ENCODE measurements at regions not wholly inside any gene's neighbourhood (a gene's known extent, or its start where the extent isn't known, plus 50 kb on each side); places are given as distances from the start of the nearest gene placed in this dataset.
"Not testable (repeated sequence)": the region's sequence is repeated elsewhere in the genome, so short reads cannot be mapped to it uniquely, and the experiment has no call there.

DNA sequence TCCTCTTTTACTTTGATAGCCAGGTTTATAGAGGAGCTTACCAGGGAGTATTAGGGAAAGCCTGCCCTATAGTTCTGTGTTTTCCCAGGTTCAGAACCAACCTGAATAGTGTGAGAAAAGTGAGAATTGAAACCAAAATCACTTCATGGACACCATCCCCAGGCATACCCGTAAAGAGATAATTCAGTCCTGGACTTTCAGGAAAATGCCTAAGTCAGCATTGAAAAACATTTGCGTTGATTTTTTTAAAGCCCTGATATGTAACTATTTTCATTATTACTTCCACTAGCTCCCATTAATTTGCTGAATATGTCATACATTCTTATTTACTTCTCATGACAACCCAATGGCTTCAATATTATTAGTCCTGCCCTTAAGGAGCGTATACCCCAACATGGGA is 77.4 kb upstream of the TCF21 start:
- Histone ChIP-seq H3K36me3 (ENCODE audit: control insufficient read depth in 2 of 2, insufficient read depth in 1 of 2, low read length in 2 of 2) (no peaks in the 10 kb centered on the region), H3K4me1 (ENCODE audit: control insufficient read depth, insufficient read depth, low read length) (no peaks in the 10 kb centered on the region), H3K9me3 (ENCODE audit: control insufficient read depth, insufficient read depth, low read depth, low read length) (no peaks in the 10 kb centered on the region), H3K27ac (ENCODE audit: extremely low read depth, low read depth, low read length) (no peak overlapping the region), H3K4me3 (ENCODE audit: low read depth, low read length) (no peak overlapping the region)
- TF ChIP-seq, protein P1, sequence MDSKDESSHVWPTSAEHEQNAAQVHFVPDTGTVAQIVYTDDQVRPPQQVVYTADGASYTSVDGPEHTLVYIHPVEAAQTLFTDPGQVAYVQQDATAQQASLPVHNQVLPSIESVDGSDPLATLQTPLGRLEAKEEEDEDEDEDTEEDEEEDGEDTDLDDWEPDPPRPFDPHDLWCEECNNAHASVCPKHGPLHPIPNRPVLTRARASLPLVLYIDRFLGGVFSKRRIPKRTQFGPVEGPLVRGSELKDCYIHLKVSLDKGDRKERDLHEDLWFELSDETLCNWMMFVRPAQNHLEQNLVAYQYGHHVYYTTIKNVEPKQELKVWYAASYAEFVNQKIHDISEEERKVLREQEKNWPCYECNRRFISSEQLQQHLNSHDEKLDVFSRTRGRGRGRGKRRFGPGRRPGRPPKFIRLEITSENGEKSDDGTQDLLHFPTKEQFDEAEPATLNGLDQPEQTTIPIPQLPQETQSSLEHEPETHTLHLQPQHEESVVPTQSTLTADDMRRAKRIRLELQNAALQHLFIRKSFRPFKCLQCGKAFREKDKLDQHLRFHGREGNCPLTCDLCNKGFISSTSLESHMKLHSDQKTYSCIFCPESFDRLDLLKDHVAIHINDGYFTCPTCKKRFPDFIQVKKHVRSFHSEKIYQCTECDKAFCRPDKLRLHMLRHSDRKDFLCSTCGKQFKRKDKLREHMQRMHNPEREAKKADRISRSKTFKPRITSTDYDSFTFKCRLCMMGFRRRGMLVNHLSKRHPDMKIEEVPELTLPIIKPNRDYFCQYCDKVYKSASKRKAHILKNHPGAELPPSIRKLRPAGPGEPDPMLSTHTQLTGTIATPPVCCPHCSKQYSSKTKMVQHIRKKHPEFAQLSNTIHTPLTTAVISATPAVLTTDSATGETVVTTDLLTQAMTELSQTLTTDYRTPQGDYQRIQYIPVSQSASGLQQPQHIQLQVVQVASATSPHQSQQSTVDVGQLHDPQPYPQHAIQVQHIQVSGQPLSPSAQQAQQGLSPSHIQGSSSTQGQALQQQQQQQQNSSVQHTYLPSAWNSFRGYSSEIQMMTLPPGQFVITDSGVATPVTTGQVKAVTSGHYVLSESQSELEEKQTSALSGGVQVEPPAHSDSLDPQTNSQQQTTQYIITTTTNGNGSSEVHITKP (tag by site-specific recombination; IDR thresholded peaks at IDR 0.05): no peak
- TF ChIP-seq ZNF140 (tag by site-specific recombination; IDR thresholded peaks at IDR 0.05) (no peak), ZNF843 (tag by site-specific recombination; IDR thresholded peaks at IDR 0.05) (no peak), ZNF624 (tag by site-specific recombination; IDR thresholded peaks at IDR 0.05) (no peak), ZNF747 (tag by site-specific recombination; IDR thresholded peaks at IDR 0.05) (no peak), ZNF514 (tag by site-specific recombination; IDR thresholded peaks at IDR 0.05) (no peak)
- TF ChIP-seq, protein P2, sequence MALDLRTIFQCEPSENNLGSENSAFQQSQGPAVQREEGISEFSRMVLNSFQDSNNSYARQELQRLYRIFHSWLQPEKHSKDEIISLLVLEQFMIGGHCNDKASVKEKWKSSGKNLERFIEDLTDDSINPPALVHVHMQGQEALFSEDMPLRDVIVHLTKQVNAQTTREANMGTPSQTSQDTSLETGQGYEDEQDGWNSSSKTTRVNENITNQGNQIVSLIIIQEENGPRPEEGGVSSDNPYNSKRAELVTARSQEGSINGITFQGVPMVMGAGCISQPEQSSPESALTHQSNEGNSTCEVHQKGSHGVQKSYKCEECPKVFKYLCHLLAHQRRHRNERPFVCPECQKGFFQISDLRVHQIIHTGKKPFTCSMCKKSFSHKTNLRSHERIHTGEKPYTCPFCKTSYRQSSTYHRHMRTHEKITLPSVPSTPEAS (tag by site-specific recombination; IDR thresholded peaks at IDR 0.05): no peak
- TF ChIP-seq, protein P3, sequence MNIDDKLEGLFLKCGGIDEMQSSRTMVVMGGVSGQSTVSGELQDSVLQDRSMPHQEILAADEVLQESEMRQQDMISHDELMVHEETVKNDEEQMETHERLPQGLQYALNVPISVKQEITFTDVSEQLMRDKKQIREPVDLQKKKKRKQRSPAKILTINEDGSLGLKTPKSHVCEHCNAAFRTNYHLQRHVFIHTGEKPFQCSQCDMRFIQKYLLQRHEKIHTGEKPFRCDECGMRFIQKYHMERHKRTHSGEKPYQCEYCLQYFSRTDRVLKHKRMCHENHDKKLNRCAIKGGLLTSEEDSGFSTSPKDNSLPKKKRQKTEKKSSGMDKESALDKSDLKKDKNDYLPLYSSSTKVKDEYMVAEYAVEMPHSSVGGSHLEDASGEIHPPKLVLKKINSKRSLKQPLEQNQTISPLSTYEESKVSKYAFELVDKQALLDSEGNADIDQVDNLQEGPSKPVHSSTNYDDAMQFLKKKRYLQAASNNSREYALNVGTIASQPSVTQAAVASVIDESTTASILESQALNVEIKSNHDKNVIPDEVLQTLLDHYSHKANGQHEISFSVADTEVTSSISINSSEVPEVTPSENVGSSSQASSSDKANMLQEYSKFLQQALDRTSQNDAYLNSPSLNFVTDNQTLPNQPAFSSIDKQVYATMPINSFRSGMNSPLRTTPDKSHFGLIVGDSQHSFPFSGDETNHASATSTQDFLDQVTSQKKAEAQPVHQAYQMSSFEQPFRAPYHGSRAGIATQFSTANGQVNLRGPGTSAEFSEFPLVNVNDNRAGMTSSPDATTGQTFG (tag by site-specific recombination; IDR thresholded peaks at IDR 0.05; ENCODE audit: borderline replicate concordance): no peak
- ChIA-PET CTCF (interaction anchor here (0.7 to 1.8 kb wide), 2 partner anchors 241 to 242 kb away, joined by 3 to 4 read pairs; no protein-coding TSS in a partner anchor), POLR2A (no interaction called here)

DNA sequence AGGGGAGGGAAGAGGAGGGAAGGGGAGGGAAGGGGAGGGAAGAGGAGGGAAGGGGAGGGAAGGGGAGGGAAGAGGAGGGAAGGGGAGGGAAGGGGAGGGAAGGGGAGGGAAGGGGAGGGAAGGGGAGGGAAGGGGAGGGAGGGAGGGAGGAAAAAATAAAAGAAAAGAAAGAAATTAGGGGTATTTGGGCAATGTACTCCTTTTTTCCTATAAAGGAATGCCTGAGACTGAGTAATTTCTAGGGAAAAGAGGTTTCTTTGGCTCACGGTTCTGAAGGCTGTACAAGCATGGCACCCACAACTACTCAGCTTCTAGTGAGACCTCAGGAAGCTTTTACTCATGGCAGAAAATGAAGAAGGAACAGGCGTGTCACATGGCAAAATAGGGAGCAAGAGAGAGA is 76.5 kb upstream of the TCF21 start:
- H3K27ac ChIP-seq (ENCODE audit: extremely low read depth, low read depth, low read length); POLR2A ChIA-PET; H3K9me3 ChIP-seq (ENCODE audit: control insufficient read depth, insufficient read depth, low read depth, low read length); H3K36me3 ChIP-seq (ENCODE audit: control insufficient read depth in 2 of 2, insufficient read depth in 1 of 2, low read length in 2 of 2); H3K4me3 ChIP-seq (ENCODE audit: low read depth, low read length); H3K4me1 ChIP-seq (ENCODE audit: control insufficient read depth, insufficient read depth, low read length): not testable (repeated sequence)
- CTCF ChIA-PET: interaction anchor here (1.8 kb wide), 1 partner anchor 243 kb away, joined by 4 read pairs; no protein-coding TSS in a partner anchor

DNA sequence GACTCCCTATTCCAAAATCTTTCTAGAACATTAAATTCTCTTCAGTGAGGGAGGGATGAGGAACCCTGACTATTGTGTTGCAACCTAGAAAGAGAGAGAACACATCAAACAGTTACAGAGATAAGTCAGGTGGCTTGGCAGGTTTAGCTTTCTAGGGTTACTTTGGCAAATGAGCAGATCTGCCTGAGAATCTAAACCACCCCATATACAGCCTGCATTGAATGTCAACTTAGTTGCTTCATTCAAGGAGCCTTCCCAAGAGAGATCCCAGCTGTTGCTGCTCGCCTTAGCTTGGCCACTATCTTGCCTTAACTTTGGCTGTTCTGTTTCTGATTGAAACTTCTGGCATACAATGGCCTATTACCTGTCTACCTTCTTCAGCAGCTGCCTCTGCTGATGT is 74.7 kb upstream of the TCF21 start:
- H3K4me3 ChIP-seq (ENCODE audit: low read depth, low read length): no peak overlapping the region
- no peak for TF ChIP-seq KLF10 (tag by site-specific recombination; IDR thresholded peaks at IDR 0.05)
- no peak for TF ChIP-seq ZNF274 (IDR thresholded peaks at IDR 0.05; ENCODE audit: low read length)
- TF ChIP-seq ZNF274 (tag by site-specific recombination; IDR thresholded peaks at IDR 0.05; ENCODE audit: borderline replicate concordance): no peak
- TF ChIP-seq, protein P2 (tag by site-specific recombination; IDR thresholded peaks at IDR 0.05): no peak
- TF ChIP-seq KLF8 (tag by site-specific recombination; IDR thresholded peaks at IDR 0.05): no peak
- no peak for TF ChIP-seq SP7 (tag by site-specific recombination; IDR thresholded peaks at IDR 0.05)
- no peak for TF ChIP-seq ZNF664 (tag by site-specific recombination; IDR thresholded peaks at IDR 0.05)
- TF ChIP-seq, protein P4, sequence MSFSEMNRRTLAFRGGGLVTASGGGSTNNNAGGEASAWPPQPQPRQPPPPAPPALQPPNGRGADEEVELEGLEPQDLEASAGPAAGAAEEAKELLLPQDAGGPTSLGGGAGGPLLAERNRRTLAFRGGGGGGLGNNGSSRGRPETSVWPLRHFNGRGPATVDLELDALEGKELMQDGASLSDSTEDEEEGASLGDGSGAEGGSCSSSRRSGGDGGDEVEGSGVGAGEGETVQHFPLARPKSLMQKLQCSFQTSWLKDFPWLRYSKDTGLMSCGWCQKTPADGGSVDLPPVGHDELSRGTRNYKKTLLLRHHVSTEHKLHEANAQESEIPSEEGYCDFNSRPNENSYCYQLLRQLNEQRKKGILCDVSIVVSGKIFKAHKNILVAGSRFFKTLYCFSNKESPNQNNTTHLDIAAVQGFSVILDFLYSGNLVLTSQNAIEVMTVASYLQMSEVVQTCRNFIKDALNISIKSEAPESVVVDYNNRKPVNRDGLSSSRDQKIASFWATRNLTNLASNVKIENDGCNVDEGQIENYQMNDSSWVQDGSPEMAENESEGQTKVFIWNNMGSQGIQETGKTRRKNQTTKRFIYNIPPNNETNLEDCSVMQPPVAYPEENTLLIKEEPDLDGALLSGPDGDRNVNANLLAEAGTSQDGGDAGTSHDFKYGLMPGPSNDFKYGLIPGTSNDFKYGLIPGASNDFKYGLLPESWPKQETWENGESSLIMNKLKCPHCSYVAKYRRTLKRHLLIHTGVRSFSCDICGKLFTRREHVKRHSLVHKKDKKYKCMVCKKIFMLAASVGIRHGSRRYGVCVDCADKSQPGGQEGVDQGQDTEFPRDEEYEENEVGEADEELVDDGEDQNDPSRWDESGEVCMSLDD (tag by site-specific recombination; IDR thresholded peaks at IDR 0.05): no peak
- TF ChIP-seq, protein P5, sequence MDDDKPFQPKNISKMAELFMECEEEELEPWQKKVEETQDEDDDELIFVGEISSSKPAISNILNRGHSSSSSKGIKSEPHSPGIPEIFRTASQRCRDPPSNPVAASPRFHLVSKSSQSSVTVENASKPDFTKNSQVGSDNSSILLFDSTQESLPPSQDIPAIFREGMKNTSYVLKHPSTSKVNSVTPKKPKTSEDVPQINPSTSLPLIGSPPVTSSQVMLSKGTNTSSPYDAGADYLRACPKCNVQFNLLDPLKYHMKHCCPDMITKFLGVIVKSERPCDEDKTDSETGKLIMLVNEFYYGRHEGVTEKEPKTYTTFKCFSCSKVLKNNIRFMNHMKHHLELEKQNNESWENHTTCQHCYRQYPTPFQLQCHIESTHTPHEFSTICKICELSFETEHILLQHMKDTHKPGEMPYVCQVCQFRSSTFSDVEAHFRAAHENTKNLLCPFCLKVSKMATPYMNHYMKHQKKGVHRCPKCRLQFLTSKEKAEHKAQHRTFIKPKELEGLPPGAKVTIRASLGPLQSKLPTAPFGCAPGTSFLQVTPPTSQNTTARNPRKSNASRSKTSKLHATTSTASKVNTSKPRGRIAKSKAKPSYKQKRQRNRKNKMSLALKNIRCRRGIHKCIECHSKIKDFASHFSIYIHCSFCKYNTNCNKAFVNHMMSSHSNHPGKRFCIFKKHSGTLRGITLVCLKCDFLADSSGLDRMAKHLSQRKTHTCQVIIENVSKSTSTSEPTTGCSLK (tag by site-specific recombination; IDR thresholded peaks at IDR 0.05): no peak
- no peak for TF ChIP-seq ZNF311 (tag by site-specific recombination; IDR thresholded peaks at IDR 0.05; ENCODE audit: borderline replicate concordance)
- ChIA-PET CTCF (interaction anchor here (1.4 kb wide), 2 partner anchors 24 to 102 kb away, joined by 4 read pairs; no protein-coding TSS in a partner anchor), POLR2A (interaction anchor here (1.0 kb wide), 1 partner anchor 168 kb away, joined by 3 read pairs; no protein-coding TSS in a partner anchor)
- no peak overlapping the region for H3K27ac ChIP-seq (ENCODE audit: extremely low read depth, low read depth, low read length)
- no peaks in the 10 kb centered on the region for H3K4me1 ChIP-seq (ENCODE audit: control insufficient read depth, insufficient read depth, low read length)
- no peaks in the 10 kb centered on the region; the same call in 1 of the 2 replicates for H3K9me3 ChIP-seq (ENCODE audit: control insufficient read depth, insufficient read depth, low read depth, low read length)
- no peaks in the 10 kb centered on the region for H3K36me3 ChIP-seq (ENCODE audit: control insufficient read depth in 2 of 2, insufficient read depth in 1 of 2, low read length in 2 of 2)

All from HEK293 (cell line).